Loucy (cell line): ENCODE measurements at regions not wholly inside any gene's neighbourhood (a gene's known extent, or its start where the extent isn't known, plus 50 kb on each side); places are given as distances from the start of the nearest gene placed in this dataset.

ENCODE experiments used
- EZH2phosphoT487 ChIP-seq: fragments of 200-600 bp; IDR thresholded peaks from 2 replicates; pipeline ENCODE4 v1.6.1; 2018; ENCODE audit warnings: antibody characterized with exemption, mild to moderate bottlenecking, moderate library complexity, borderline replicate concordance
- TF ChIP-seq, protein P1 (sequence below): fragments of 200-600 bp; sonication (generic); conservative IDR thresholded peaks from 2 replicates; pipeline ENCODE4 v1.5.1; 2014; ENCODE audit warnings: mild to moderate bottlenecking, antibody characterized with exemption, low read length

DNA sequence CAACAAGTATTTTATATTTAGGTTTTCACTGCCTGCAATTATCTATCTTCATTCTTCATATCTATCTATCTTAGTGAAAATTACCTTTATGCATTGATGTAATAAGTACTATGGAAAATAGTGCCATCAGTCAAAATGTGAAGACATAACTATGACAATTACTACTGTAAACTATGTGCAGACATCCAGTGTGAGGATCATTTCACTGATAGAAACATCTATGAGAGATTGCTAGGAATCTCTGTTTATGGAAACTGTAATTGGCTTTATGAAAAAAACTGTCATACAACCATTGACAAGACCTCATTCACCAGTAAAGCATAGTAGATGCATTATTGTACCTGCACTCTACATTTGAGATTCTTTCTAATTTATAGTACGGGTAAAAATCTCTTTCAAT is 401.0 kb downstream of the PMP22 start:
- TF ChIP-seq, protein P1, sequence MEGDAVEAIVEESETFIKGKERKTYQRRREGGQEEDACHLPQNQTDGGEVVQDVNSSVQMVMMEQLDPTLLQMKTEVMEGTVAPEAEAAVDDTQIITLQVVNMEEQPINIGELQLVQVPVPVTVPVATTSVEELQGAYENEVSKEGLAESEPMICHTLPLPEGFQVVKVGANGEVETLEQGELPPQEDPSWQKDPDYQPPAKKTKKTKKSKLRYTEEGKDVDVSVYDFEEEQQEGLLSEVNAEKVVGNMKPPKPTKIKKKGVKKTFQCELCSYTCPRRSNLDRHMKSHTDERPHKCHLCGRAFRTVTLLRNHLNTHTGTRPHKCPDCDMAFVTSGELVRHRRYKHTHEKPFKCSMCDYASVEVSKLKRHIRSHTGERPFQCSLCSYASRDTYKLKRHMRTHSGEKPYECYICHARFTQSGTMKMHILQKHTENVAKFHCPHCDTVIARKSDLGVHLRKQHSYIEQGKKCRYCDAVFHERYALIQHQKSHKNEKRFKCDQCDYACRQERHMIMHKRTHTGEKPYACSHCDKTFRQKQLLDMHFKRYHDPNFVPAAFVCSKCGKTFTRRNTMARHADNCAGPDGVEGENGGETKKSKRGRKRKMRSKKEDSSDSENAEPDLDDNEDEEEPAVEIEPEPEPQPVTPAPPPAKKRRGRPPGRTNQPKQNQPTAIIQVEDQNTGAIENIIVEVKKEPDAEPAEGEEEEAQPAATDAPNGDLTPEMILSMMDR = no peak
- no peak for TF ChIP-seq EZH2phosphoT487
